ENCODE measurements at regions not wholly inside any gene's neighbourhood (a gene's known extent, or its start where the extent isn't known, plus 50 kb on each side); places are given as distances from the start of the nearest gene placed in this dataset.

DNA sequence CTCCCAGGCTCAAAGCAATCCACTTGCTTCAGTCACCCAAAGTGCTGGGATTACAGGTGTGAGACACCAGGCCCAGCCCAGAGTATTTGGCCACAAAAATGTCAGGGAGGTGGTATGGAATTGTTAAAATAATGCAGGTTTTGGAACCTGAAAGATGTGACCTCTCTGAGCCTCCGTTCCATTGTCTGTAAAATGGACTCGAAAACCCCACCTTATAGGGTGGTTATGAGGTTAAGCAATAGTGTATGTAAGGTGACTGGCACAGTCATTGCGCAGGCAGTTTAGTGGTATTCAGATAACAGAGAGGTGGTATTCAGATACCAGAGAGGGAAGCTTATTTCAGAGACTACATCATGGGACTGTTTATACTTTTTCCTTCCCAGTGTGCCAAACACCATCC is 52.5 kb upstream of the PRSS23 start:
- peaks cover 2% of the 10 kb centered on the region; the same call in 1 of the 2 replicates for H3K27me3 Mint-ChIP-seq (ENCODE audit: low read depth)
- Histone ChIP-seq H2BK20ac (ENCODE audit: low read depth, low read length, poor library complexity, severe bottlenecking) (no peak overlapping the region), H3K56ac (ENCODE audit: insufficient read length, low read depth, low read length) (no peak overlapping the region), H3K9ac (ENCODE audit: extremely low read depth, insufficient read length, low read length) (no peak overlapping the region), H3K4ac (ENCODE audit: low read depth, low read length) (no peak overlapping the region), H2BK120ac (ENCODE audit: low read depth, low read length, poor library complexity, severe bottlenecking) (no peak overlapping the region), H4K20me1 (ENCODE audit: control insufficient read depth, insufficient read depth, insufficient read length) (no peaks in the 10 kb centered on the region), H3K79me2 (ENCODE audit: insufficient read depth, low read length) (no peaks in the 10 kb centered on the region), H2BK15ac (ENCODE audit: low read depth, low read length) (no peak overlapping the region), H3K4me1 (ENCODE audit: insufficient read depth, low read length) (no peaks in the 10 kb centered on the region), H2AFZ (ENCODE audit: low read length) (no peak overlapping the region), H3K4me2 (ENCODE audit: insufficient read depth, insufficient read length, low read length) (no peak overlapping the region), H4K91ac (ENCODE audit: insufficient read length, low read depth, low read length) (no peak overlapping the region), H3K23ac (ENCODE audit: insufficient read length, low read depth, low read length) (no peak overlapping the region), H2BK12ac (ENCODE audit: insufficient read length, low read depth, low read length) (no peak overlapping the region), H3K27me3 (ENCODE audit: insufficient read depth, low read length) (no peaks in the 10 kb centered on the region), H3K23me2 (ENCODE audit: insufficient read length, low read depth, low read length, poor library complexity, severe bottlenecking) (no peaks in the 10 kb centered on the region), H3K14ac (ENCODE audit: insufficient read depth, low read length) (no peak overlapping the region), H4K5ac (ENCODE audit: insufficient read length, low read depth, low read length) (no peak overlapping the region), H2AK5ac (ENCODE audit: insufficient read length, low read length) (no peak overlapping the region), H4K8ac (replicated peaks; ENCODE audit: insufficient read length, low read depth, low read length) (no peak overlapping the region), H2BK5ac (ENCODE audit: insufficient read length, low read length) (no peak overlapping the region), H3K79me1 (ENCODE audit: insufficient read depth, low read depth, low read length, poor library complexity, severe bottlenecking) (no peaks in the 10 kb centered on the region), H3K18ac (ENCODE audit: insufficient read length, low read depth, low read length) (no peak overlapping the region), H3K27ac (ENCODE audit: insufficient read length, low read depth, low read length) (no peak overlapping the region), H3K9me3 (ENCODE audit: control insufficient read depth, low read depth, low read length) (no peaks in the 10 kb centered on the region), H3T11ph (ENCODE audit: low read length) (no peak overlapping the region)
- H3K9me3 Mint-ChIP-seq, result no peaks in the 10 kb centered on the region; a peak in 1 of 5 replicates
- no peak overlapping the region for H3K27ac Mint-ChIP-seq
- WGBS (ENCODE audit: extremely low coverage, insufficient read length, low lambda C conversion rate), result no CpG with 5 or more reads among the region's 3 CpGs
- no peak for DNase-seq
- H3K4me1 Mint-ChIP-seq, result peaks cover 2 to 6% of the 10 kb centered on the region in 2 experiments; a peak in 2 of 4 replicates
- no peaks in the 10 kb centered on the region; a peak in 2 of 7 replicates for H3K36me3 Mint-ChIP-seq (ENCODE audit: insufficient read depth in 1 of 3, low read depth in 3 of 3)
- TF ChIP-seq CTCF (conservative IDR thresholded peaks at IDR 0.05), result no peak
- no peak overlapping the region for H3K4me3 Mint-ChIP-seq
